PC-3 (cell line): ENCODE measurements at regions not wholly inside any gene's neighbourhood (a gene's known extent, or its start where the extent isn't known, plus 50 kb on each side); places are given as distances from the start of the nearest gene placed in this dataset.
"Not testable (repeated sequence)": the region's sequence is repeated elsewhere in the genome, so short reads cannot be mapped to it uniquely, and the experiment has no call there.

Source experiments
- ATAC-seq: fragments of 200-7000 bp; cut with Tn5 transposase; 2 replicates; pipeline ENCODE4 v1.9.1; 2020; ENCODE audit warnings: mild to moderate bottlenecking, moderate library complexity
- BruUV-seq: library from RNA; stranded (reverse); fragments of 400-500 nt; replicated peaks from 2 replicates; lab custom pipeline; 2021; lab: Mats Ljungman, UMichigan
- CTCF ChIA-PET: fragments of 300-600 bp; sonication (Branson Sonifier 250); formaldehyde crosslinking; loops from one replicate; lab custom pipeline; 2022; ENCODE audit warnings: antibody characterized with exemption; lab: Charles Lee
- POLR2A ChIA-PET: fragments of 300-600 bp; sonication (Branson Sonifier 250); formaldehyde crosslinking; loops from one replicate; lab custom pipeline; 2022; ENCODE audit warnings: antibody characterized with exemption; ENCODE audit not compliant: unreplicated experiment; lab: Charles Lee
- DNase-seq: peaks from one replicate; pipeline ENCODE4 v3.0.0-alpha.2; 2015
- H2AFZ ChIP-seq: fragments of 300-600 bp; sonication (generic); 2 replicates; pipeline ENCODE4 v1.6.0; 2016; ENCODE audit warnings: antibody characterized with exemption, low read length
- H3F3A ChIP-seq: fragments of 300-600 bp; sonication (generic); one replicate; pipeline ENCODE4 v1.6.0; 2017; ENCODE audit warnings: antibody characterized with exemption, low read length, control low read depth, mild to moderate bottlenecking; ENCODE audit not compliant: unreplicated experiment
- H3K27ac ChIP-seq: fragments of 300-600 bp; sonication (generic); 2 replicates; pipeline ENCODE4 v1.5.1; 2016; ENCODE audit warnings: mild to moderate bottlenecking, low read length
- H3K27me3 ChIP-seq: fragments of 300-600 bp; sonication (generic); 2 replicates; pipeline ENCODE4 v1.6.1; 2016; ENCODE audit warnings: low read length, mixed read lengths
- H3K36me3 ChIP-seq: fragments of 300-600 bp; sonication (generic); 2 replicates; pipeline ENCODE4 v1.6.1; 2016; ENCODE audit warnings: low read depth, mixed run types, low read length, mixed read lengths
- H3K4me1 ChIP-seq: fragments of 300-600 bp; sonication (generic); 2 replicates; pipeline ENCODE4 v1.5.1; 2016; ENCODE audit warnings: low read length; ENCODE audit not compliant: insufficient read depth
- H3K4me2 ChIP-seq: fragments of 300-600 bp; sonication (generic); 2 replicates; pipeline ENCODE4 v1.6.0; 2016; ENCODE audit warnings: low read length
- H3K4me3 ChIP-seq: fragments of 300-600 bp; sonication (generic); 2 replicates; pipeline ENCODE4 v1.5.1; 2016; ENCODE audit warnings: mild to moderate bottlenecking, low read length, mixed read lengths
- H3K79me2 ChIP-seq: fragments of 300-600 bp; sonication (generic); 2 replicates; pipeline ENCODE4 v1.6.1; 2017; ENCODE audit warnings: low read length, mixed read lengths
- H3K9ac ChIP-seq: fragments of 300-600 bp; sonication (generic); 2 replicates; pipeline ENCODE4 v1.6.0; 2016; ENCODE audit warnings: mild to moderate bottlenecking, low read length
- H3K9me2 ChIP-seq: fragments of 300-600 bp; sonication (generic); replicated peaks from 2 replicates; pipeline ENCODE4 v1.6.1; 2016; ENCODE audit warnings: mixed run types, low read length, mixed read lengths
- H3K9me3 ChIP-seq: fragments of 300-600 bp; sonication (generic); 2 replicates; pipeline ENCODE4 v1.6.1; 2016; ENCODE audit warnings: low read length, mixed read lengths
- H4K20me1 ChIP-seq: fragments of 300-600 bp; sonication (generic); 2 replicates; pipeline ENCODE4 v1.6.1; 2016; ENCODE audit warnings: low read length, mixed read lengths
- EZH2 ChIP-seq: fragments of 300-600 bp; sonication (generic); IDR thresholded peaks from one replicate; pipeline ENCODE4 v1.6.1; 2017; ENCODE audit warnings: antibody characterized with exemption, mild to moderate bottlenecking, low read length; ENCODE audit not compliant: unreplicated experiment
- EZH2phosphoT487 ChIP-seq: fragments of 300-600 bp; sonication (generic); IDR thresholded peaks from 2 replicates; pipeline ENCODE4 v1.6.1; 2018; ENCODE audit warnings: mild to moderate bottlenecking, antibody characterized with exemption, low read length, borderline replicate concordance
- intact Hi-C: fragments of 100-400 bp; cut with micrococcal nuclease; formaldehyde crosslinking; loops from 2 replicates; pipeline ENCODE4 v1.9.0; 2023
- TF ChIP-seq, protein P1 (sequence below): fragments of 300-600 bp; sonication (generic); conservative IDR thresholded peaks from 2 replicates; pipeline ENCODE4 v1.5.1; 2017; ENCODE audit warnings: antibody characterized with exemption, low read depth, mild to moderate bottlenecking, low read length

DNA sequence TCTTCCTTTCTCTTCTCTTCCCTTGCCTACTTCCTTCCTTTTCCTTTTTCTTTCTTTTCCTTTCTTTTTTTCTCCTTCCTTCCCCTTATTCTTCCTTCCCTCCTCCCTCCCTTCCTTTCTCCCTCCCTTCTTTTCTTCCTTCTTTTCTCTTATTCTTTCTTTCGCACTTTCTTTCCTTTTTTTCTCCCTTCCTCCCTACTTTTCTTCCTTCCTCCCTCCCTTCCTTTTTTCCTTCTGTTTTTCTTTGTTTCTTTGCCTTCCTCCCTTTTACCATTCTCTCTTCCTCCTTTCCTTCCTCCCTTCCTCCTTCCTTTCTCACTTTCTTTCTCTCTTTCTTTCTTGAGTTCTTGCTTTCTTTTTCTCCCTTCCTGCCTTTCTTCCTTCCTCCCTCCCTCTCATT is 416.5 kb downstream of the ANKRD30B start:
- H3K27ac ChIP-seq, H3K36me3 ChIP-seq, DNase-seq, ATAC-seq, H3K27me3 ChIP-seq, H3F3A ChIP-seq, H3K9me3 ChIP-seq, CTCF ChIA-PET, intact Hi-C loops, H3K79me2 ChIP-seq, H3K9me2 ChIP-seq, H3K4me1 ChIP-seq, BruUV-seq, POLR2A ChIA-PET, H4K20me1 ChIP-seq: not testable (repeated sequence)
- H3K4me2 ChIP-seq = peak overlapping the region; percentile 87
- peak overlapping the region; percentile 78 for H2AFZ ChIP-seq
- peak overlapping the region; percentile 74 for H3K4me3 ChIP-seq
- H3K9ac ChIP-seq = peak overlapping the region; percentile 33

DNA sequence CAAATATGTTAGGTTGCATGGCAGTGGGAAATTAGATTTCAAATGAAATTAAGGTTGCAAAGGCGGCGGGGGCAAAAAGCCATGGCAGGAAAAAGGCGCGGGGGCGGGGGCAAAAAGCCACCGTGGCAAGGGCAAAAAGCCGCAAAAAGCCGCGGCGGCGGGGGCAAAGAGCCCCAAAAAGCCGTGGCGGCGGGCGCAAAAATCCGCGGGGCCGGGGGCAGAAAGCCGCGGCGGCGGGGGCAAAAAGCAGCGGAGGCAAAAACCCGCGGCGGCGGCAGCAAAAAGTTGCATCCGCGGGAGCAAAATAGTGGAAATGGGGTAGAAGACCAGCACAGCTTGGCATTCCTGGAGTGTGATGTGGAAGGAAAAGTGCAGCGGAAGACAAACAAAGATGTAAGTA is 417.1 kb downstream of the ANKRD30B start:
- Histone ChIP-seq H3K79me2 (no peaks in the 10 kb centered on the region), H3K4me2 (peak overlapping the region; percentile 87), H3K27me3 (no peaks in the 10 kb centered on the region), H3F3A (no peaks in the 10 kb centered on the region), H3K36me3 (no peaks in the 10 kb centered on the region), H3K4me1 (no peaks in the 10 kb centered on the region), H3K9me3 (no peaks in the 10 kb centered on the region), H3K4me3 (peak overlapping the region; percentile 74), H3K27ac (no peak overlapping the region), H2AFZ (peak overlapping the region; percentile 78), H3K9ac (peak overlapping the region; percentile 33; the same call in 1 of the 2 replicates), H4K20me1 (no peaks in the 10 kb centered on the region), H3K9me2 (no peaks in the 10 kb centered on the region)
- intact Hi-C loops = no loop called here
- DNase-seq (peak; percentile 45), ATAC-seq (0 out of 2 replicates have a peak, but pooled peaks have one; percentile 31)
- TF ChIP-seq EZH2 = no peak
- TF ChIP-seq, protein P1, sequence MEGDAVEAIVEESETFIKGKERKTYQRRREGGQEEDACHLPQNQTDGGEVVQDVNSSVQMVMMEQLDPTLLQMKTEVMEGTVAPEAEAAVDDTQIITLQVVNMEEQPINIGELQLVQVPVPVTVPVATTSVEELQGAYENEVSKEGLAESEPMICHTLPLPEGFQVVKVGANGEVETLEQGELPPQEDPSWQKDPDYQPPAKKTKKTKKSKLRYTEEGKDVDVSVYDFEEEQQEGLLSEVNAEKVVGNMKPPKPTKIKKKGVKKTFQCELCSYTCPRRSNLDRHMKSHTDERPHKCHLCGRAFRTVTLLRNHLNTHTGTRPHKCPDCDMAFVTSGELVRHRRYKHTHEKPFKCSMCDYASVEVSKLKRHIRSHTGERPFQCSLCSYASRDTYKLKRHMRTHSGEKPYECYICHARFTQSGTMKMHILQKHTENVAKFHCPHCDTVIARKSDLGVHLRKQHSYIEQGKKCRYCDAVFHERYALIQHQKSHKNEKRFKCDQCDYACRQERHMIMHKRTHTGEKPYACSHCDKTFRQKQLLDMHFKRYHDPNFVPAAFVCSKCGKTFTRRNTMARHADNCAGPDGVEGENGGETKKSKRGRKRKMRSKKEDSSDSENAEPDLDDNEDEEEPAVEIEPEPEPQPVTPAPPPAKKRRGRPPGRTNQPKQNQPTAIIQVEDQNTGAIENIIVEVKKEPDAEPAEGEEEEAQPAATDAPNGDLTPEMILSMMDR = no peak
- TF ChIP-seq EZH2phosphoT487 = no peak
- BruUV-seq = no TSS peak
- ChIA-PET POLR2A (no interaction called here), CTCF (no interaction called here)

DNA sequence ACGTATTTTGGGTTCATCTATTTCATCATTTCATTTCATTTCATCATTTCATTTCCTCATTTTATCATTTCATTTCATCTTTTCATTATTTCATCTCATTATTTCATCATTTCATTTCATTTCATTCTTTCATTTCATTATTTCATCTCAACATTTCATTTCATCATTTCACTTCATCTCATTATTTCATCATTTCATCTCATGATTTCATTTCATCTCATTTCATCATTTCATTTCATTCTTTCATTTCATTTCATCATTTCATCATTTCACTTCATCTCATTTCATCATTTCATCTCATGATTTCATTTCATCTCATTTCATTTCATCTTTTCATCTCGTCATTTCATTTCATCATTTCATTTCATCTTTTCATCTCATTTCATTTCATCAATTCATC is 445.1 kb downstream of the ANKRD30B start:
- H3K9me3 ChIP-seq, BruUV-seq, H3K9ac ChIP-seq, ATAC-seq, CTCF ChIA-PET, H3K27ac ChIP-seq, H3K36me3 ChIP-seq, H3K4me3 ChIP-seq, H4K20me1 ChIP-seq, H3K27me3 ChIP-seq, H3K9me2 ChIP-seq, DNase-seq, H3K4me2 ChIP-seq, intact Hi-C loops, H3K4me1 ChIP-seq, POLR2A ChIA-PET, H3K79me2 ChIP-seq, H3F3A ChIP-seq, H2AFZ ChIP-seq: not testable (repeated sequence)

DNA sequence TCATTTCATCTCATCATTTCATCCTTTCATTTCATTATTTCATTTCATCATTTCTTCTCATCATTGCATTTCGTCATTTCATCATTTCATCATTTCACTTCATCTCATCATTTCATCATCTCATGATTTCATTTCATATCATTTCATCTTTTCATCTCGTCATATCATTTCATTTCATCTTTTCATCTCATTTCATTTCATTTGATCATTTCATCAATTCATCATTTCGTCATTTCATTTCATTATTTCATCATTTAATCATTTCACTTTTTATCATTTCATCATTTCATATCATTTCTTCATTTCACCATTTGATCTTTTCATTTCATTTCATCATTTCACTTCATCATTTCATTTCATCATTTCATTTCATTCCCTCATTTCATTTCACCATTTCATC is 445.8 kb downstream of the ANKRD30B start:
- H3F3A ChIP-seq, ATAC-seq, CTCF ChIA-PET: not testable (repeated sequence)

DNA sequence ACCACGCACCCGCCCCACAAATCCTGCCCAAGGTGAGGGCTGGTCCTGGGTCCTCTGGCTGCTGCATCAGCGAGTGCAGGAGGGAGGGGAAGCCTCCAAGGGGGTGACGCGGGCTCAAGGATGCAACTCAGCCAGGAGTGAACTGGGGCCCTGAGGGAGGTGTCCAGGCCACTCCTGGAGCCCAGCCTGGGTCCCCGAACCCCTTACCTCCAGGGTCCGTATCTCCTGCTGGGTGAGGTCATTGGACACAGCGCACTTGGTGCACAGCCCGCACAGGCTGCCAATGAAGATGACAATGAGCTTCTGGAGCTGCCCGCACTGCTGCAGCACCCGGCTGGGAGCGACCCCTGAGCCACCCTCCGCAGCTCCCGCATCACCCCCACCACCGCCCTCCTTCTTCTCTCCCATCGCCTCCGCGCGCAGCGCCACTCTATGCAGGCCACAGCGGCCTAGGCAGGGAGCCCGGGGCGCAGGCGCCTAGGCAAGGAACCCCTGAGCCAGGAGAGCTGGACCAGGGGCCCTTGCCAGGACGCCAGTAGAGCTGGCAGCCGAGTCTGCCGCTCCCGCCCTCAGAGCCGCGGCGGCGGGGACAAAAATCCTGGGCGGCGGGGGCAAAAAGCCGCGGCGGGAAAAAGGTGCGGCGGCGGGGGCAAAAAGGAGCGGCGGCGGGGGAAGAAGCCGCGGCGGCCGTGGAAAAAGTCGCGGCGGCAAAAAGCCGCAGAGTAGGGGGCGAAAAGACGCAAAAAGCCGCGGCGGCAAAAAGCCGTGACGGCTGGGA is 449.6 kb downstream of the ANKRD30B start:
- peak overlapping the region; percentile 81 for H3K4me3 ChIP-seq
- H3K9me3 ChIP-seq, H4K20me1 ChIP-seq, H3F3A ChIP-seq, DNase-seq, H3K9me2 ChIP-seq, intact Hi-C loops, CTCF ChIA-PET, H3K27ac ChIP-seq, POLR2A ChIA-PET, H3K4me1 ChIP-seq, BruUV-seq, H3K79me2 ChIP-seq, H3K36me3 ChIP-seq: not testable (repeated sequence)
- peaks cover 15% of the 10 kb centered on the region for H3K27me3 ChIP-seq
- H3K4me2 ChIP-seq = peak overlapping the region; percentile 86
- H2AFZ ChIP-seq = peak overlapping the region; percentile 95
- H3K9ac ChIP-seq = peak overlapping the region; percentile 38
- peak; percentile 73 for ATAC-seq

More for the DNA sequence above, 445.8 kb downstream of the ANKRD30B start:
- H2AFZ ChIP-seq, H3K9me2 ChIP-seq, H3K4me3 ChIP-seq, H3K4me2 ChIP-seq, H4K20me1 ChIP-seq, DNase-seq, intact Hi-C loops, BruUV-seq, POLR2A ChIA-PET, H3K9ac ChIP-seq, H3K9me3 ChIP-seq, H3K4me1 ChIP-seq, H3K36me3 ChIP-seq, H3K79me2 ChIP-seq, H3K27ac ChIP-seq: not testable (repeated sequence)
- peaks cover 15% of the 10 kb centered on the region for H3K27me3 ChIP-seq
